Kidney tubule cell (primary cell): ENCODE measurements at regions not wholly inside any gene's neighbourhood (a gene's known extent, or its start where the extent isn't known, plus 50 kb on each side); places are given as distances from the start of the nearest gene placed in this dataset.

Experiments used
- DNase-seq: peaks from one replicate; pipeline ENCODE4 v3.0.0-alpha.2; 2018; ENCODE audit warnings: low spot score

DNA sequence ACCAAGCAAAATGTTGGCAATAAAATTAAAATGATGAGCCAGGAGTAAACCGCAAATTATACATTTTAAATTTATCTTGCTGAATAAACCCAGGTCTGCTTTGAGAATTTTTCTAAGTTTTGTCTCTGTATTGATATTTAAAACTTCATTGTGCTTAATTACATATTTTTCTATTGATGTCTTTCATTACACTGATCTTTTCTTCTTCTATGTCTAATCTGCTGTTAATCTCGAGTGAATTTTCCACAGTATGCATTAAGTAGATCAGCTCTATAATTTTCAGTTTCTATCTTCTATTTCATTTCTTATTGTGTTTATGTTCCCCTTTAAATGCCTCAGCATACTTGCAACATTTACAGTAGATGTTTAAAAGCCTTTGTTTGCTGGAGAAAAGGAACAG, 918.7 kb downstream of the FAT4 start:
- DNase-seq, result no peak

DNA sequence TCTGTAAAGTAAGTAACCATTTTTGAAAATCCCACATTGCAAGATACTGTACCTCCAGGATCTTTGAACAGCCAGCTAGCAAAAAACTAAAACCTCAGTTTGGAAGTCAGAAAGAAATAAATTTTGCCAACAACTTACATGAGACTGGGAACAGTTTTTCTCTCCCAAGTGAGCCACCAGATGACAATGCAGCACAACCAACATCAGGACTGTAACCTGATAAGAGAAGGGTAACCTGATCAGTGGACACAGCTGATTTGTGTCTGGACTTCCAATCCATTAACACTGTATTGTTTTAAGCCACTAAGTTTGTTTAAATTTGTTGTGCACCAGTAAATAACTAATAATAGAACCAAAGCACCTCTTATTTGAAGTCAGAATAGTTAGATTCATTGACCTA, 923.3 kb downstream of the FAT4 start:
- no peak for DNase-seq

DNA sequence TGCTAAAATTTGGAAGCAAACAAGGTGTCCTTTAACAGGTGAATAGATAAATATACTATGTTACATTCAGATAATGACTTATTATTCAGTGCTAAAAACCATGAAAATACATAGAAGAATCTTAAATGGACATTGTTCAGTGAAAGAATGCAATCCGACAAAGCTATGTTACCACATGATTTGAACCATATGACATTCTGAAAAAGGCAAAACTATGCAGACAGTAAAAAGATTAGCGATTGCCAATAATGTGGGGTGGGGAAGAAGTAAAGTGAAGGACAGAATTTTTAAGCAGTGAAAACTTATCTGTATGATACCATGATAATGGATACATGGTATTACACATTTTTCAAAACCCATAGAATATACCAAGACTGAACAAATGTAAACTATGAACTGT, 926.9 kb downstream of the FAT4 start:
- no peak for DNase-seq

DNA sequence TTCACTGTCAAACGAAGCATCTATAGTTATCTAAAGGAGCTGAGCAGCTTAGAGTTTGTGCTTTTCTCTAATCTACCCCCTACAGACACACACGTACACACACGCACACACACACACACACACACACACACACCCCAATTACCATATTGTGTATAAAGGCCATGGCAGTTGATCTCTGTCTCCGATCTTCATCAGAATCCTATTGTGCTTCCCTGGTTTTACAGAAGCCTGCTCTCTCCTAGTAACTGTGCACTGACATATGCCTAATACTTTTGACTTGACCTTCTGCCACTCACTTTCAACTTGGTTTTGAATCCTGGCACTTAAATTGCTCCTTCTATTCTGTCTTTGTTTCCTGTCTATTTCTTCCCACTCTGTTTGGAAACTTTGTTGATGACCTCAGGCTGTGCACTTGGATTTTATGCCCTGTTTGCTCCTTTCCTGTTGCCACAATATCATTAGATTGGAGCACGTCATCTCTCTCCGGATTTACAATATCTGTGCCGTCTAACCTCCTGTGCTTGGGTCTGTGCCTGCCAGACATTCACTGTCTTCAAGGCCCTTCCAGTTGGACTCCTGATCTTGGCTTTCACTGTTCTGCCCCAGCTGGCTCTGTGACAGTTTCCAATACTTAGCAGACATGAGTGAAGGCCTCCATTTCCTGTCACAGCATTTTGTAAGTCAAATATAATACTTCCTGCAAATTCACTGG, 928.1 kb downstream of the FAT4 start:
- no peak for DNase-seq

DNA sequence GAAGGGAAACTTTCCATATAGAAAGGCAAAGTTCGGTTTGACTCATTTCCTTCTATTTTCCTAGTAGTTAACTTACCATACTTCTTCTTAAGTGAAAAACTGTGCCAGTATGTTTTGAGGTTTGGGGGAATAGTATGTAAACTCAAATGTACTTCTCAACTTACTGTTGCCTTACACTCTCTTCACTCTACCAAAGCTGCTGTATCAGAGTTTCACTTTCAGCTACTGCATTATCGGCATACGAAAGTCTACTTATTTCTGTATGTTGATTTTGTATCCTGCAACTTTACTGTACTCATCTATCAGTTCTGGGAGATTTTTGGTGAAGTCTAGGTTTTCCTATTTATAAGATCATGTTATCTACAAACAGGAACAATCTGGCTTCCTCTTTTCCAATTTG, 932.7 kb downstream of the FAT4 start:
- DNase-seq, result no peak

DNA sequence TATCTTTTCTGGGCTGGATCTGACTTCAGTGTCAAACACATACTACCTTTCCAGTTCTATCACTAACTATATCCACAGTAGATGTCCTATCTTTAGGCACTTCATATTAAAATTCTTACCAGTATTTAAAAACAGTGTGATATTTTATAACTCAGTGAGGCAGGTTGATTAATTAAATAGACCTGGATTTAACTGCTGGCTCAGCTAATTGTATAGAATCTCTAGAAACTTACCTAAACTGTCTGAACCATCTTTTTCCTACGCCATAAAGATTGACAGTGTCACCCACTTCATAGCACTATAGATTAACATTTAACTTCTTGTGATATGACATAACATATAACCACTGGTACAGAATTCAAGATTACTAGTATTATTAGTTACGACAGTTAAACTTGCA, 935.3 kb downstream of the FAT4 start:
- no peak for DNase-seq

DNA sequence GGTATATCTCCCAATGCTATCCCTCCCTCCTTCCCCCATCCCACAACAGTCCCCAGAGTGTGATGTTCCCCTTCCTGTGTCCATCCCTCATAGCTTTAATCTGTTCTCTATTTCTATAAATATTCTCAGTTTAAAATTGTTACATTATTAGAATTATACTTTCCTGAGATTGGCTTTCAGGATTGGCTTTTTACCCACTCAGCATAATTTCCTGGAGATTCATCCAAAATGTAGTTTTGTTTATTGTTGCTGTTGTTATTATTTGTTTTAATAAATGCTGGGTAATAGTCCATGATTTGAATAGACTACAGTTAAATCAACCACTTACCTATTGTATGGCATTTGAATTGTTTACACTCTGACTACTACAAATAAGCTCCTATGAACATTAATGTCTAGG, 936.4 kb downstream of the FAT4 start:
- no peak for DNase-seq

DNA sequence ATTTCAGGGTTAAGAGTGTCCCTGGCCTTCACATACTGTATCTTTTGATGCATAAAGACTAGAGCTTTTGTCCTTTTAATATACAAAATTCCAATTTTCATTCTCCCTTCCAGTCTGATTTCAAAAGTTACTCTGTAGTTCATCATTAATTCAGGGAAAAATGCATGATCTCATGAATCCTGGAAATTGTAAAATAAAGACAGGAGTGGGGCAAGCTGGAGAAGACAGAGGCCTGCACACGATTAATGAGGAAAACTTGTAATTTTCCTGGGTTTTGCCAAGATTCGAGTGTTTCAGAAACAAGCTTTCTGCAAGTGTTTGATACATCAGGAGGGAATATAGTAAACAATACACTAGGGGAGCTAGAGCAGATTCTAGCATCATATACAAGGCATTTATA, 947.9 kb downstream of the FAT4 start:
- DNase-seq, result no peak

DNA sequence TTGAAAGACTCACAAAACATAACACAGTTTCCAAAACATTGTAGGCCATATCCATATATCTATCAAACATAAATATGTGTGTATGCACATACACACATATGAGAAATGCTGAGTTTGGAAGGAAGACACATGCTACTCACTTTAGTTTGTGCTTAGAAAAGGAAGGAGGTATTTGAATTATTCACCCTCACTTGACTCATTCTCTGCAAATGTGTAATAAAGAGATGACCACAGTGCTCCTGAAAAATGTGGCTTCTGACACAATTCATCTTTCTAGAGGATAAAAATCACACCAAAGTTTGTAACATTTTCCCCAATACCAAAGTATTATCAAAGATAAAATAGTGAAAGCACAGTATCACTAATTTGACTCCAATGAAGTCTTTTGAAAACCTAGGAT, 950.1 kb downstream of the FAT4 start:
- peak; percentile 53 for DNase-seq

DNA sequence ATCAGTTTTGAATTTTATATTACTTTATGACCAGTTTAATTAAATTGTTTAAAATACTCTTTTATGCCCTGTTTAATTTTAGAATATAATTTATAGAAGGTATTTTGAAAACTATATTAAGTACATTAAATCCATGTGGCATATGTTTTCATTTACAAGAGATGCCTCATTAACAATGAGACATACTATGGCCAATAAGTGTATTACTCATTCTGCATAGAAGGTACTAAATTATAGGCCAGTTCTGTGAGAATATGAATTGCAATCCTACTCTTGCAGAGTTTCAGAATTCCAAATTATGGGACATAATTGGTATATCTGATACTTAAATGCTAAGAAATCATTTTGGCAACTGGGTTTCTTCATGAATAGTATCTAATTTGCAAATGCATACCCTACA, 951.1 kb downstream of the FAT4 start:
- DNase-seq, result no peak

DNA sequence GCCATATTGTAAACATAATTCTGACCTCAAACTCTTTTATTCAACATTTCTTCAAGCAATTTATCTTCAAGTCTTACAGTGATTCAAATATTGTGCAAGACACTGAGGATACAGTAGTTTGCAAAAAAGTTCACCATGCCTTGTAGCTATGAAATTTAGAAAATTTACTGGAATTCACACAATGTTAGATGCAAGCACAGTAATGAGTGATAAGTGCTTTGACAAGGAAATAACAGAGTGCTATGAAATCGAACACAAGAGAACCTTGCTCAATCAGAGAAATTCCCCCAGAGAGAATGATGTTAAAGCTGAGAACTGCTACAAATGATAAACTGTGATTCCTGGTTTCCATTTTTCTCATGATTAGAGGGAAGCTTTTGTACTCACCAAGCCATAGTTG, 952.9 kb downstream of the FAT4 start:
- DNase-seq, result no peak

DNA sequence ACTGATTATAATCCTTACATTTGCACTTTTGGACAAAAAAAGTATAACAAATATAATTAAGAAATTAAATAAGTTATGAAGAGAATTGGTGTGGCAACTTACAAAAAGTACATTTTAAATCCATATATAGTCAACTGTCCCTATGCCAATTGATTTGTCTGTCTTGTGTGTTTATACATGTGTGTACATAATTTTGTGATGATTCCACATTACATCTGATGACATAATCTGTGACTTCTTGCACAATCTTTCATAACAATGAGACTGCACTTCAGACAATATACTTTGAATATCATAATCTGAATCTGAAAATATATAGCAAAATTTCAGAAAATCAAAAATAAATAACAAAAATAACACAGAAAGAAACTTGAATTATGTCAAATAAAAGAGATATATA, 953.4 kb downstream of the FAT4 start:
- no peak for DNase-seq

DNA sequence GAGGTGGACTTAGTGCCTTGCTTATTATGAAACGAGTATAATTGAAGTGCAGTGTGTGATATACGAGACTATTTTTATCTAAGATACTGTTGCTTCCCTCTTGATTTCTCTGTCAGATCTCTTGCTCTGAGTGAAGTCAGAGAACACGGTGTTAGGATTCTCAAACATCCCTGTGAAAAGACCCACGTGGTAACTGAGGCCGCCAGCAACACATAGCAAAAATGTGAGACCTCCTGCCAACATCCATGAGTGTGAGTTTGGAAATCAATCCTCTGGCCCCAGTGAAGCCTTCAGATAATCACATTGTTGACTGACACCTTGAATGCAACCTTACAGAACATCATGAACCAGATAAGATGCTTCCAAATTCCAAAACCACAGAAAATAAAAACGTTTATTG, 954.4 kb downstream of the FAT4 start:
- DNase-seq, result no peak

DNA sequence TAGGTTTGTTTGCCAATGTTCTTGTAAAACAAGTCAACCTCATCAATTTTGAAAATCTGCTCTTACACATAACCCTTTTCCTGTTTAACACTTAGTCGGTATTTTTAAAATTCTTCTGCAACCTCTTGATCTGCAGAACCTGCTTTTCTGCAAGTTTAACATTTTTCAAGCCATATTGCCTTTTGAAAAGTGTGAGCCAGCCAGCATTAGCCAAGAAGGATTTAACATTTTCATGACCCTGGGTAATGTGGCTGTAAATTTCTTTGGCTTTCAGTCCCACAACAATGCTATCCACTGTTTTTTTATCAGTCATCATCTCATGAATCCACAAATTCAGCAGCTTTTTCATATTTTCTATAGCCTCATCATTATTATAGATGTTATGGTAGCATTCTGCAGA, 956.5 kb downstream of the FAT4 start:
- no peak for DNase-seq

DNA sequence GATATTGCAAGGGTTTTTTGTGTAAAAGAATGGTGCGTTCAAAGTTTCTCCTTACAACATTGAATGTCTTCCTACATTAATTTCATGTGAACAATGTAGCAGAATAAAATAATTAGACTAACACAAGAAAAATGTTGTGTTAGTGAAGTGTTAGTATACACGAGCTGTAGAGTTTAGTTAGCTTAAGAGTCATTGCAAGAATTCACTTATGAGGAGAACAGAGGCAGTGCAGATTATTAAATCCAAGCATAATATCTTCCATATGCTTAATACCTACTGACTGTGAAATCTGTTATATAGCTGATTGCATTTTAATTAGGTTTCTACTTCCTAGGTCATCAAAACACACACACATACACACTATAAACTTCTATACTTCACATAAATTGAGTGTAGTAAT, 959.0 kb downstream of the FAT4 start:
- DNase-seq, result no peak

DNA sequence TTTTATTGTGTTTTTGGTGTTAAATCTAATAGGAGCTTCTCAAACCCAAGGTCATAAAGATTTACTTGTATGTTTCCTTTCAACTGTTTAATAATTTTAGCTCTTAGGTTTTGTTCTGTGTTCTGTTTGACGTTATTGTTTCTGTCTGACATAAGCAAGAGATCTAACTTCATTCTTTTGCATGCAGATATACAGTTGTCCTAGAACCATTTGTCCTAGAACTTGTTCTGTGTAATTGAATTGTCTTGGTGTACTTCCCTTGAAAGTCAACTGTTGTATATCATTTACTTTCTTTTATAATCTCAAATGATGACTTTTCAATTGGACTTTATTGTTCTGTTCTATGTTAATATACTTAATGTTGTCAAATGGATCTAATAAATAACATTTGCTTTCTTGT, 977.1 kb downstream of the FAT4 start:
- no peak for DNase-seq

DNA sequence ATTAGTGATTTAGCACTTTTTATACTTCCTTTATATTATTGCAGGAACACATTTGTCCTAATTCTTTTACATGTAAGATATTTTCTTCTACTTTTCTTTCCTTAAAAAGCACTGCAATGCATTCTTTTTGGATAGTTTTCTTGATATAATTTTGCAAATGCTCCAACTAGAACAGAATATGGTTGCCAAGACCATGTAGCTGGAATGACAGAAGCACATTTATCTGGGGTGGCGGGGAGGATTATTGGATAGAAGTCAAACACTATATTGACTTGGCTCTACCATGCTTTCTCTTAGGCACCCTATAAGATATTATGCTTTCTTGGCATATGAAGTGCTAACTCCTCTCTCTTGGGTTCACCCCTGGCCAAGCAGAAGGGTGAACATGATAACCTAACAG, 983.5 kb downstream of the FAT4 start:
- DNase-seq, result no peak

DNA sequence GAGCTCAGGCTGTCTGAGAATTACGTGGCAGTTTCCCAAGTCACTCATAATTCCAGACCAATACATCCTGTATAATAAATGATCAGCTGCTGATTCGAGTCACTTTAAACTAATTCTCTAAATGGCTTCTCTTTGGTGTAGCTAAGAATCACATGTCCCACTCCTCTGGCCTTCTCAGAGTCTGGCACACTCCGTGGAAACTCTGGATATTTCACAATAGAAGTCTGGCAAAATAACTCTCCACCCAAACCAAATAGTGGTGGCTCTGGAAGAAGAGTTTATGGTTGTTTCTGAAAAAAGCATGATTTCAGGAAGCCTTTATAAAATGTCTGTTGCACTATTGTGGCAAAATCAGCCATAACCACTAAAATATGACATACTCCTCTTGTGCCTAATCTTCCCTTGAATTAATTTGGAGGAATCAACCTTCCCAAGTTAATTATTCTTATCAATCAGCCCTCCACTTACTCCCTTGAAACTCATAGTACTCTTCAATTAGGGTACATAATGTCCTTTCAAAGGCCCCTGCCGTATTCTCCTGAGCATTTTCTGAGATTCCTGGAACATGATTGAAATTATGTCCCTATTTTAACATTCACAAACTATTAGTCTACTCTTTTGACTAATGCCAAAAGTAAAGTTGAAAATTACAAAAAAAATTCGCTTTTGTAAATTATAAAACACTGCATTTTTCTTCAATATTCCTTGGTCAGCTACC, 991.6 kb downstream of the FAT4 start:
- DNase-seq, result no peak

DNA sequence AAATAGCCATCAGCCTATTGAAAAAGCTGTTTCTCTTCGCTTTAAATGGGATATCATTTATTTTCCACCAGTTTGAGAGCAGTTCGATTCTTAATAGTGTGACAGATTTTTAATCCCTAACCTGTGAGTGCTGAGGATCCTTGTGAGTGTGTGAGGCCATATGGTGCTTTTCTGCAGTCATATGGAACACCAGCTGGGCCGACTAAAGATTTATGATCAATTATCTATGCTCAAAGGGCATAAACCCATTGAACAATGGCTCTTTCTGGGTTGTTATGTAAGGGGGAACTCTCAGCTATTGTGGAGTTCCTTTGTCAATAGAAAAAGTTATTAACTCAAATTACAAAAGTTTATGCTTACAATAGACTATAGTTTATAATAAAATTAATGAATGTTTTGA, 1003.6 kb downstream of the FAT4 start:
- DNase-seq, result no peak

DNA sequence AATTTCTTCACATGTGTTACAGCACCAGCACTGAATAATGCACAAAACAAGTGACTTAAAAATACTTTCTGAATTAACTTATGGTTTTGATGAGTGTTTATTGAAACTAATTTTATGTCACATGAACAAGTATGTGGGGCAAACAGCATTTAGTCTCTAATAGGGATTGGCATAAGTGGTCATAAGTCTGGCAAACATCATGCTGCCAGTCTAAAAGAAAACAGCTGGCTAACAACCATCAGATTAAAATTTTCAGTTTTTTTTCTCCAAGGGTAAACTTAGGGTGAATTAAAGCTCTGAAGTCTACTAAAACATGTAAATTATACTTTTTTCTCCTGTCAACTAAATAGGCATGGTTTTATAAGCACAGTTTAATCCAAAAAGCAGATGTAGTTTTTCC, 1014.2 kb downstream of the FAT4 start:
- DNase-seq, result no peak

DNA sequence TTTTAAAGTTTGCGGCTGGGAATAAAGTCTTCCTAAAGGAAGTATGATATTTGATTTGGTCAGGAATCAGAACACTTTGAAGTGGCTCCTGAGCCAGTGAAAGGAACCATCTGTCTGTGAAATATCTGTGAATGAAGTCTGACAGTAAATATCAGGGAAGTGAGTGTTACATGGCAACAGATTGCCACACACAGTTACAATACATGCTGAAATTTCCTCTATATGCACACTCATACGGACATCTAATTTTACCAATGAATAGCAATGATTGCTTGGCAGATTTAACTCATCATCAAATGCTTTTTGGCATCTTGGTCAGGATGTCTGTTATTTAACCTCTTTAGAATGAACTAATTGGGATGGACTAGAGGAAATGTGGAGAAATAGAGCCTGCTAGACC, 1023.8 kb downstream of the FAT4 start:
- no peak for DNase-seq

DNA sequence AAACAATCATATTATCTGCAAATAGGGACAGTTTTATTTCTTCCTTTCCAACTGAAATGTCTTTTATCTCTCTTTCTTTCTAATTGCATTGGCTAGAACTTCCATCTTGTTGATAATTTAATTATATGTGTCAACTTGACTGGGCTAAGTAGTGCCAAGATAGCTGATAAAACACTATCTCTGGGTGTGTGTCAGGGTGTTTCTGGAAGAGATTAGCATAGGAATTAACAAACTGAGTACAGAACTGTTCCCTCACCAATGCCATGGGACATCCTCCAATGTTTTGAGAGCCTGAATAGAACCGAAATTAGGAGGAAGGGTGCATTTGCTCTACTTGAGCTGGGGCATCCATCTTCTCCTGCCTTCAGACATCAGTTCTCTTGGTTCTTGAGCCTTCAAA, 1027.2 kb downstream of the FAT4 start:
- DNase-seq, result no peak

DNA sequence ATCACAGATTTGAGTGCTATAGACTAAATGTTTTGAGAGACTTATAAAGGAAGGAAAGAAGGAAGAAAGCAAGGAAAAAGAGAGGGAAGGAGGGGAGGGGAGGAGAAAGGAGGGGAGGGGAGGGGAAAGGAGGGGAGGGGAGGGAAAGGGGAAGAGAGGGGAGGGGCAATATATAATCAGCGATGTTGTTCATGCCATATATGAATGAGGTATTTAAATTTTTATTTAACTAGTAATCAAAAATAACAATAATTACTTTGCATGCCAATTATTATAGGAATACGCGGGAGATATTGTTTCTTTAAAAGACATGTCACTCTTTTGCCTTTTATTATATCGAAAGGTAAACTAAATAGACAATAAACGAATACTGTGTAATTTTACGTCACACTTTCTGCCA, 1029.7 kb downstream of the FAT4 start:
- no peak for DNase-seq

DNA sequence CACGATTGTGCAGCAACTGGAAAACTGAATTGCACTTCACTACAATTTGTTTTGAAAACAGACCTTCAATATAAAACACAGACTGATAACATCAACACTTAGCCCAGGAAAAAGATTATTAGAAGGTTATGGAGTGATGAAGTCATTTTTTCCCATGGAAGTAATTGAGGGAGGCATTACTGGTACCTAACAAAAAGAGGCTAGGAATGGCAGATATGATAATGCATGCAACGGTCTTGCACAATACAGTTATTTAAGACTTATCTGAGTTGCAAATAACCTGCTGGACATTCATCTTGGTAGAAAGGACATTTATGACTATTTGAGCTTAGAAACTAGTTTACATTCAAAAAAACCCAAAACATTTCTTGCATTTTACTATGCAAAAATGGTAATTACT, 1031.9 kb downstream of the FAT4 start:
- no peak for DNase-seq
